ENCODE measurements at regions not wholly inside any gene's neighbourhood (a gene's known extent, or its start where the extent isn't known, plus 50 kb on each side); places are given as distances from the start of the nearest gene placed in this dataset.

DNA sequence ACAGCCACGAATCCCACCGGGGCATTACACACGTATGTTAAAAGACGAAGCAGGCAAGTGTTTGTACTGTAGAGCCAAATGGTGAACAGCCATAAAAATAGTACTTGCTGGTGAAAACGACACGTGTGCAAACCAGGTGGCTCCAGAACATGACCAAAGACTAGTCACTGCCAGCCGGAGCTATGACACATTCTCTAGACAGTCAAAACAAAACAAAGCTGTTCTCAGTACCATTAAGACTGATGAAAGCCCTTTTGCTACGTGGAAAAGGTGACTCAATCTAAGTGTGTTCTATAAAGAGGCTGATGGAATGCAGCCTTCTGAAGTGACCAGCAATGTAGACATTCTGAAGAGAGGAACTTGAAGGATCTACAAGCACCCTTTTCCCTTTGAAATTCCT lies 367.7 kb upstream of the NETO1 start:
- TF ChIP-seq CTCF (conservative IDR thresholded peaks at IDR 0.05 in 1 of 2, IDR thresholded peaks at IDR 0.05 in 1 of 2; ENCODE audit: low read depth in 1 of 2, low read length in 2 of 2) (no peak), EZH2 (IDR thresholded peaks at IDR 0.05; ENCODE audit: low read length, missing control alignments) (no peak)

Data from fibroblast of lung (primary cell).